HG02763 (cell line): ENCODE measurements at regions not wholly inside any gene's neighbourhood (a gene's known extent, or its start where the extent isn't known, plus 50 kb on each side); places are given as distances from the start of the nearest gene placed in this dataset.
"Not testable (repeated sequence)": the region's sequence is repeated elsewhere in the genome, so short reads cannot be mapped to it uniquely, and the experiment has no call there.

Experiments
- ATAC-seq: cut with Tn5 transposase; IDR thresholded peaks from one replicate; pipeline ENCODE4 v1.9.1; 2021; ENCODE audit warnings: mild to moderate bottlenecking, moderate library complexity; ENCODE audit not compliant: unreplicated experiment

DNA sequence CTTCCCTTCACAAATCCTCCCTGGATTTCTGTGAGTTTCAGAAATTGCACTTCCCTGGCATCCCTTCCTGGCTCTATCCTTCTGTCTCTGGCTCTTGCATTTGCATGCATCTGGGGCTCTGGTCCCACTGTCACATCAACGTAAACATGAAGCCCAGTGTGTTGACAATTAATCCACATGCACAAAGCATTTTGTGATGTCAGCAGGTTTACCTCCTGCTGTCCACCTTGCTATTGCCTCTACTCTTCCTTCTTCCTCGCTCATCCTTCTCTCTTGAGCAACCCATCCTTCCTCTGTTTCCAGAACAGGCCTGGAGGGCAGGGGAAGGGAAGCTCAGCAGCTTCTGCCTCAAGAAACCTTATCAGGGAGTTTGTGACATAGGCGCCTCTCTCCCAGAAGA lies 111.7 kb upstream of the ATP5MC3 start:
- ATAC-seq, result no peak

DNA sequence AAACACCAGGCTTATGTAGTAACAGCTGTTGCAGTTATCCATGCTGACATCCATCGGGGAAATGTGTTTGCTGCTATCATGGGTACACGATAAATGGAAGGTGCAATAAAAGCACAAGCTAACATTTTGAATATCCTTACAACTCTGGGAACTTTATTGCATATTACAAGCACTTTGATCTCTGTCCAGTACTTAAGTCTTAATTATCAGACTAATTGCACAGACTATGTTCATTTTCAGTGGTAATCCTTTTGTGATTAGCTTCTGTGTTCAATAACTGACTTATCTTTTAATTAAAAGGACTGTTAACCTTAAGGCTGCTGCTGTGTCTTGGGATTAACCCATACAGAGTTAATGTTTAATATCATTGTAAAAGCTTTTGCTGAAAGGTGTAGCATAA lies 101.4 kb upstream of the ATP5MC3 start:
- no peak for ATAC-seq

DNA sequence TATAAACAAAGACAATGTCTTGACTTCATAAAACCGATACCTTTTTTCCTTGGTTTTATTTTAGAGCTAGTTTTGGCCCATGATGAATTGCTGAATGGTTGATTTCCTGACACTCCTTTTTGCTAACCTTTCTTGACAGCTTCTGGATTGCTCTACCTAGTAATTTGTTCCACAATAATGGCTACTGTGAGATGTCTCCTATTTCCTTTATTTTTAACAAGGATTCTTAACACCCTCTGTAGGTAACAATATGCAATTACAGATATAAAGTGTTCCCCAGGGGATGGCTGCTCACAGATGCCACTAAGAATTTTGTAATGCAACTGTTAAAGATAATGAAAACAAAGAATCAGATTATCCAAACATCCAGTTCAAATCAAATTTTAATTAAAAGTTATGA lies 100.8 kb upstream of the ATP5MC3 start:
- no peak for ATAC-seq

DNA sequence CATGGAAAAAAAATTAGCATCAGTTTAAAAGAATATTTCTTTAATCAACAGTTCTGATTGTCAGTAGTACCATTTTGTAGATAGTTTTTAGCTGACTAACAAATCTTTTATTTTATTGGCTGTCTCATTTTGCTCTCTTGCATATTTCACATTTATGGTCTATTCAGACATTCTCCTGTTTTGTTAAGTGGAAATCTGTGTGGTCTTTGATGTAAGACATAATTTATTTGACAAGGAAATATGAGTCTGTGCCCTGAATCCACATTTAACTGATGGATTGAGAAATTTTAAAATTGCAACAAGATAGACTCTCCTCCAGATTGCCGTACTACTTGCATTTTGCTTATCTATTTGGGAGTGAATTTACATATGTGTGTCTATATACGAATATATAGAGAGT lies 96.3 kb upstream of the ATP5MC3 start:
- no peak for ATAC-seq

DNA sequence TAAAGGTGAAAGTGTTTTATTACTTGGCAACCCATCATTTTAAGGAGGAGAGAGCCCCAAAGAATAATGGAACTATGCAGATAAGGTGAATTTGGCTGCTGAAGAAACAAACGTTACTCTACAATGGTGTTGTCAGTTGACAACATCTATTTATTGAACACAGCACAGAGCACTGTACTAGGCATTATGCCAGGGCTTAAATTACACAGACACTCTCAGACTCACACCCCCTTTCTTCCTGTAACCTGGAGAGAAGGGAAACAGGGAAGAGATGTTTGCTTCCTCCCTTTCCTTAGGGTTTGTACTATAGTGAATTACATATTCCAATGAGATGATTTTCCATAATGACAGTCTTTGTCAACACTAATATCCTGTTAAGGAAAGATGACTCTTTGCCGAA lies 94.0 kb upstream of the ATP5MC3 start:
- ATAC-seq, result no peak

DNA sequence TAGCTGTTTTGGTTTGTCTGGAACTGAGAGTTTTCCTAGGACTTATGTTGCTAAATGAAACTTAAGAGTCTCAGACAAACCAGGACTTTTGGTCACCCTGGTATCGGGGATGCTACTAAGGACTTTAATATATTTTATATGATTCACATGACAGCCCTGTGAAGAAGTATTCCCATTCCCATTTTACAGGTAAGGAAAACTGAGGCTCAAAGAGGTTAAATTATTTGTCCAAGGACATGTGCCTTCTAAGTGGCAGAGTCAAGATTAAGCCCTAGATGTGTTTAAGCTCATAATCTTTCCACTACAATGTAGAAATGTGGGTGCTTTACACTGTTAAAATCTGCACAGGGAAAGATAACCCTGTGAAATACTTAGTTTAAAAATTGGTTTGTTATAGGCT lies 77.7 kb upstream of the ATP5MC3 start:
- no peak for ATAC-seq

DNA sequence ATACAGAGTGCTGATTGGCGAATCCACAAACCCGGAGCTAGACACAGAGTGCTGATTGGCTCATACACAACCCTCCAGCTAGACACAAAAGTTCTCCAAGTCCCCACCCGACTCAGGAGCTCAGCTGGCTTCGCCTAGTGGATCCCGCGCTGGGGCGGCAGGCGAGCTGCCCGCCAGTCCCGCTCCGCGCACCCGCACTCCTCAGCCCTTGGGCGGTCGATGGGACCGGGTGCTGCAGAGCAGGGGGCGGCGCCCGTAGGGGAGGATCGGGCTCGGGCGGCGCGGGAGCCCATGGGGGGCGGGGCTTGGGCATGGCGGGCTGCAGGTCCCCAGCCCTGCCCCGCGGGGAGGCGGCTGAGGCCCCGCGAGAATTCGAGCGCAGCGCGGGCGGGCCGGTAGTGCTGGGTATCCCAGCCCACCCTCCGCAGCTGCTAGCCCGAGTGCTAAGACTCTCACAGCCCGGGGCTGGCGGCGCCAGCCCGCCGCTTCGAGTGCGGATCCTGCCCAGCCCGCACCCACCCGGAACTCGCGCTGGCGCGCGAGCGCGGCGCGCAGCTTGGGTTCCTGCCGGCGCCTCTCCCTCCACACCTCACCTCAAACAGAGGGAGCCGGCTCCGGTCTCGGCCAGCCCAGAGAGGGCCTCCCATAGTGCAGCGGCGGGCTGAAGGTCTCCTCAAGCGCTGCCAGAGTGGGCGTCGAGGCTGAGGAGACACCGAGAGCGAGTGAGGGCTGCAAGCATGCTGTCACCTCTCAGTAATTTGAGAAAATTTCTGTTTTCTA lies 75.5 kb upstream of the ATP5MC3 start:
- ATAC-seq, result no peak

DNA sequence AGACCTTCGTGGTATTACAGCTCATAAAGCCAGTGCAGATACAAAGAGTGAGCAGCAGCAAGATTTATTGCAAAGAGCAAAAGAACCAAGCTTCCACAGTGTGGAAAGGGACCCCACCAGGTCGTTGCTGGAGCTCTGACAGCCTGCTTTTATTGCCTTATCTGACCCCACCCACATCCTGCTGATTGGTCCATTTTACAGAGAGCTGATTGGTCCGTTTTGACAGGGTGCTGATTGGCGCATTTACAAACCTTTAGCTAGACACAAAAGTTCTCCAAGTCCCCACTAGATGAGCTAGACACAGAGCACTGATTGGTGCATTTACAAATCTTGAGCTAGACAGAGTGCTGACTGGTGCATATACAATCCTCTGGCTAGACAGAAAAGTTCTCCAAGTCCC lies 74.9 kb upstream of the ATP5MC3 start:
- not testable (repeated sequence) for ATAC-seq

DNA sequence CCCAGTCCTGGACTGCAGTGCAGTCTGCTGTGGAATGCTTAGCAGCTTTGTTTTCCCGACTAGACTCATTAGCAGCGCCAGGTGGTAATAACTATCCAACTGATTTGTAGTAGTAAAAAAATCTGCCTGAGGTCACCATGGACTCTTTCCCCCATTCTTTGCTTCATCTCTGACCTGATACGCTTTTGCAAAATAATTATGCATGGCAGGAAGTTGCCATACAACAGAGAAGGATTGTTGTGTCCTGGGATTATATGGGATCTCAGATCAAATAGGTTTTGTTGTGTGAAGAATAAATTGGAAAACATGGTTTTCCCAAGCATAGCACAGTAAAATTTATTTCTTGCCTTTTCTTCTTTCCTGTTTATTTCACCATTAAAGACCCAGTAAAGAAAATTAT lies 72.4 kb upstream of the ATP5MC3 start:
- no peak for ATAC-seq

DNA sequence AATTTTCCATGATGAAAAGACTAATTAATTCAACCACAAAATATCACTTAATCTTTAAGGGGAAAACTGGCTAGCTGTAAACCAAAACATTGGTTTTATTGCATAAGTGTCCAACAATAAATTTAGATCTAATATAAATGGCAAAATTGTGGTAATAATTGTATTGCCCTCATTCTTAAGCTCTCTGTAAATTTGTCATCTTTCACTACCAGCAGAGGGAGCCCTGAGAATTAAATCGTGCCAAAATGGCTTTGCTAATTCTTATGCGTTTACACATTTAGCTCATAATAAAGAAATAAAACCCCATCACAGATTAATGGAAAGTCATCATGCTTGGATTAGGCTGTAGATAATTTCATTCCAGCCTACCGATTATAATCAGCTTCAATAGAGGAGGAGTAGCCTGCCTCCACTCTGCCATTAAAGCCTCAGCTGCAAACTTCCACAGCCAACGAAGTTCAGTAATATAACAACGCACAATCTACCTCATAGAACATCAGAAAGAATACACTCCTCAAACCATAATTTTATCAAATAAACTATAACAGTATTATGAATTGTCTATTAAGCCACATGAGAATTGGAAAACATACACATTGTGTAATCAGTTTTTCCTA lies 70.0 kb upstream of the ATP5MC3 start:
- no peak for ATAC-seq

DNA sequence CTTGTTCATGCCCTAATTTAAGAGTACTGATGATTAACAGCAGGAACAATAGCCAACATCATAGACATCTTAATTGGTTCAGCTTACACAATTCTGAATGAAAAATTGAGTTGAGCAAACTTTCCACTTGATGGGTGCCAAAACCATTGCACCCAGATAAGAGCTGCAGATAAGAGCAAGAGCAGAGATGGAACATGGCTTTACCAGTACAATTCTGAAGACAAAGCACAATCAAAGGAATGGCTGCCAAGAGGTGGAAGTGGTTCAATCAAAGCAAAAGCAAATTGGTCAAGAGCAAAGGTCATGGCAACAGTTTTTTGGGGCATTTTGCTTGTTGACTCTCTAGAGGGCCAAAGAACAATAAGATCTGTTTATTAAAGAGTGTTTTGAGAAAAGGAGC lies 65.6 kb upstream of the ATP5MC3 start:
- ATAC-seq, result no peak

DNA sequence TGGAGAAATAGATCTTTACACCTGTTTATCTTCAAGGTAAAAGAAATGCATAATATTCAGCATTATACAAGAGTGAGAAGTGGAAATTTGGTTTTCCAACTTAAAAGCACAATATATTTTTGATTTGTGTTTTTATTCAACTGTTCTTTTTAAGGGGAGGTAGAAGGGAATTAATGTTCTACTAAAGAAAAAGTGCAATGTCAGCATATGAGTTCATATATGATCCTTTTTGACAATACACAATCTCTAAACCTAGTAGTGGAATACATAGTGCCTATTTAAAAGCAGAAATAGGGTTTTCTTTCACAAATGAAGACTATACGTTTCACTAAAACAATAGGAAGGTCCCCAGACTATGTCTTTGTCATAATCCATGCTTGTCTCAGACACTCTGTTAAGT lies 63.2 kb upstream of the ATP5MC3 start:
- ATAC-seq, result no peak

DNA sequence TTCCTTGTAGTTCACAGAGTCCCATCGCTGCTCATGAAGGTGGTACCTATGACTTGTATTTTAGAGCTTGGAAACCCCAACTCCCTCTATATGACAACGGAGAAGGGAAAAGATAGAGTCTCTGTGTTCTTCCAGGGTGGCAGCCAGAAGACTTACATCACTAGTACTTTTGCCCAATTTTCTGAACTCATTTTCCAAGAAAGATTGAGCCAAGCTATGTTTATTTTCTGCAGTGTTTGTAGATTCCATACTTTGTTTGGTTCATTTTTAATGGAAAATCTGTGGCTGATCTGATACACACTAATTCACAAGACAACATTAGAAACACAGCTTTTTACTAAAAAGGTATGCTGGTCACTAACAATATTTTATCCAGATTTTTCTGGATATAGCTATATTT lies 60.2 kb upstream of the ATP5MC3 start:
- no peak for ATAC-seq

DNA sequence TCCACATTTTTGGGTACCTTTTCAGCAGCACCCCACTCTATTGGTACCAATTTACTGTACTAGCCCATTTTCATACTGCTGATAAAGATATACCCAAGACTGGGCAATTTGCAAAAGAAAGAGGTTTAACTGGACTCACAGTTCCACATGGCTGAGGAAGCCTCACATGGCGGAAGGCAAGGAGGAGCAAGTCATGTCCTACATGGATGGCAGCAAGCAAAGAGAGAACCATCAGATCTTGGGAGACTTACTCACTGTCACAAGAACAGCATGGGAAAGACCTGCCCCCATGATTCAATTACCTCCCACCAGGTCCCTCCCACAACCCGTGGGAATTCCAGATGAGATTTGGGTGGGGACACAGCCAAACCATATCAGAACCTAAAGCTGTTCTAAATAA lies 58.5 kb upstream of the ATP5MC3 start:
- ATAC-seq, result not testable (repeated sequence)

DNA sequence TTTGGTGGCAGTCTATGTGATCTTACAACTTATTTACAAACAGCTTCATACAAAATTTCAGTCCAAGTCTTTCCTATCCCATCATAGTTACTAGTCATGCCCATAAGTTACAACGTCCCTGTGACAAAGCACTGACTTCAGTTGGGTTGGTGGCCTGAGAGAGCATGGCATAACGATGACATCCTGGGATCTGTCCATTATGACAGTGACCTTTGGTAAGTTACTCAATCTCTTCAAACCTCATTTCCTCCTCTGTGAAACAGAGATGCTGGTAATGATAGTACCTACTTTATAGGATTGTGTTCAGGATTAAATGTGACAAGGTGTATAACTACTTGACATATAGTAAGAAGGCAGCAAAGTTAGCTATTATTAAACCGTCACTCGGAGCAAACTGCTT lies 55.4 kb upstream of the ATP5MC3 start:
- ATAC-seq, result no peak

DNA sequence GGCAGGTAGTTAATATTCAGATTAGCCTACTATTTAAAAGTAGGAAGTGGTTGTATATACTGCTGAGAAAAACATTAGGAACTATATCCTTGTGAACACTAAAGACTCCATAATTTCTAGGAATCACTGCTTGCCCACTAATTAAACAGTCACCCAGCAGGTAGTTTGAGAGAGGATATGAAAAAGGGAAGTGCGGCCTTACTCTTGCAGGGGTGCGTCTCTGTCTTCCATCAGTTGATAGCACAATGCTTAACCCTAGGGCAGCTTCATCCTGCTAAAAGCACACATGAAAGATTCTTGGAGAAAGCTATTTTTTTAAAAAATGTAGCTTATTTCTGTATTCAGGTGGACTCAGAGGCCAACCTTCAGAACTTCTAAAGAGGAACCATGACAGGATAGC lies 53.1 kb upstream of the ATP5MC3 start:
- peak; percentile 64 for ATAC-seq

DNA sequence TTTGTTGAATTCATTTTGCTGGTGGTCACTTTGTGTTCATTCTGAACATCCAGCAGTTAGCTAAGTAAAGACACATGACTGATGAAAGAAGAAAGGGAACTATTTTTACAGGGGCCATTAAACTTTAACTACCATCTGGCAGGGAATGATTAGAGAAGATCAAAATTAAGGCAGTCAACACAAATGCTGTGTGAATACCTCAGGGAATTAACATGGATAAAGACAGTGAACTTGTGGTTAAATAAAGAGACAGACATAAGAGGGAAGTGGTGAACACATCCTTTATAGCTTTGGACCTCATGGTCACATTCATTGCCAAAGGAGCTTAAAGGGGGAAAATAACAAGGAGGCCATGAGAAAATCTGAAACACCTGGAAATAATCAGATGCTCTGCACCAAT lies 52.6 kb upstream of the ATP5MC3 start:
- ATAC-seq, result no peak

DNA sequence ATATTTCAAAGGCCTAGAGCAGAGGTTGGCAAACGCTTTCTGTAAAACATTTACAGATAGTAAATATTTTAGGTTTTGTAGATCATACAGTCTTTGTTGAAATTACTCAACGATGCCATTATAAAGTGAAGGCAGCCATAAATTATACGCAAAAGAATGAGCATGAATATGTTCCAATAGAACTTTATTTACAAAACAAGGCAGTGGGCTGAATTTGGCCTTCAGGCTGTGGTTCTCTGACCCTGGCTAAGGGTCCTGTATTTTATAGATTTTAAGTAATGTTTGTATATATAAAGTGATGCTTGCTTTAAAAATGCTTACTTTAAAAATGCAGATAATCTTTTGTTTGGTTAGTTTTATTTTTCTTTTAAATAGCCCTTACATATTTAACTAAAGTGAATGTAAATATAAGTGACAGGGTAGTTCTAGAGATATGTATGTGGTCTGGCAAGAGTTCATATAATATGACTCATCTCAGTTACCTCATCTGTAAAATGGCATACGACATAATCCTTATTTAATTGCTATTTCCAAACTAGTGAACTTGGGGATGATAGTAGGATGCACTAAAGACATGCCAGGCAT lies 51.7 kb upstream of the ATP5MC3 start:
- no peak for ATAC-seq
